CD4-positive, alpha-beta T cell treated with Interleukin-6 at 100 ng/mL for 8 hours (primary cell): ENCODE measurements at regions not wholly inside any gene's neighbourhood (a gene's known extent, or its start where the extent isn't known, plus 50 kb on each side); places are given as distances from the start of the nearest gene placed in this dataset.
"Not testable (repeated sequence)": the region's sequence is repeated elsewhere in the genome, so short reads cannot be mapped to it uniquely, and the experiment has no call there.

Experiments used
- DNase-seq: peaks from one replicate; pipeline ENCODE4 v3.0.0-alpha.2; 2020; ENCODE audit warnings: mixed read lengths, low spot score

DNA sequence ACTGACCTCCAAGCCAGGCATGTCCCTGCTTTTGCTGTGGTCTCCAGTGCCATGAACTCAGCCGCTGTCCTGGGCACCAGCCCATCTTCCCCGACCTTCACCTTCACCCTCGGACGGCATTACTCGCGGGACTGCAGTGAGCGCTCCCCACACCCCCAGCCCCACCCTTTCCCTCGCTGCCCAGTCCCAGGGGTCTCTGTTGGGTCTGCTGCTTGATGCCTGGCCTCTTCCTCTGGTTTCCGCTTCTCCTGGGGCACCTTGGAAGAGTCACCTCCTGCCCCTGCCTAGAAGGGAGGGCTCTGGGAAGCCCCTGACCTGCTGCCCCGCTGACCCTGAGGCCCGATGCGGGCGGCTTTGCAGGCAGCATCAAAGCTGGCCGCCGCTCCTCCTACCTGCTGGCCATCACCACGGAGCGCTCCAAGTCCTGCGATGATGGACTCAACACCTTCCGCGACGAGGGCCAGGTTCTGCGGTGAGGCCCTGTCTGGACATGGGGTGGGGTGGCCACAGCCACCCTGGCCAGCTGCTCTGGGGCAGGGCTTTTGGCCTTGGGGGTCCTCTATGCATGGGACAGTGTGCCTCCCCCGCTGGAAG is 102.3 kb downstream of the ZNF267 start:
- not testable (repeated sequence) for DNase-seq

DNA sequence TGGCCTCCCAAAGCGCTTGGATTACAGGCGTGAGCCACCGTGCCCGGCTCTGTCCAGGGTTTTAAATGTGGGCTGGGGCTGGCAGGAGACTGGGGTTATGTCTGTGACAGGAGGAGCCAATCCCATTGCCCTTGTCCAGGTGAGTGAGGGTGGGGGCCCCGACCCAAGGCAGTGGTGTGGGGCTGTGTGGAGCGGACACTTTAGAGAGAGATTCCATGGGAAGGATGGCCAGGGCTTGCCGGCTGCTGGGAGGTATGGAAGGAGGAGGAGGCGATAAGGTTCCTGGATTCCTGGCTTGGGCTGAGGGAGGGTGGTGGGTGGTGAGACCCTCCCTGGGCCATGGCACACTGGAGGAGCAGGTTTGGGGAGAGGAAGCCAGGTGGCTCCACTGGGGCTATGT is 104.9 kb downstream of the ZNF267 start:
- not testable (repeated sequence) for DNase-seq

DNA sequence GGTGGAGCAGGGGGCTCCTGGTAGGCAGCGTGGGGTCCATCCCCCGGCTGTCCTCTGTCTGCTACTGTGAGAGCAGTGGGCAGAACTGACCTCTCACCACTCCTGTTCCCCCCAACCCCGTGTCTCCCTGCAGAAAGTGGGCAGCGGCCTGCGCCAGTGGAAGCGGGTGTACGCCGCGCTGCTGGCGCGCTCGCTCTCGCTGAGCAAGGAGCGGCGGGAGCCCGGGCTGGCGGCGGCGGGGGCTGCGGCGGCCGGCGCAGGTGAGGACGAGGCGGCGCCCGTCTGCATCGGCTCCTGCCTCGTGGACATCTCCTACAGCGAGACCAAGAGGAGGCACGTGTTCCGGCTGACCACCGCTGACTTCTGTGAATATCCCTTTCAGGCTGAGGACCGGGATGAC is 108.1 kb downstream of the ZNF267 start:
- not testable (repeated sequence) for DNase-seq

DNA sequence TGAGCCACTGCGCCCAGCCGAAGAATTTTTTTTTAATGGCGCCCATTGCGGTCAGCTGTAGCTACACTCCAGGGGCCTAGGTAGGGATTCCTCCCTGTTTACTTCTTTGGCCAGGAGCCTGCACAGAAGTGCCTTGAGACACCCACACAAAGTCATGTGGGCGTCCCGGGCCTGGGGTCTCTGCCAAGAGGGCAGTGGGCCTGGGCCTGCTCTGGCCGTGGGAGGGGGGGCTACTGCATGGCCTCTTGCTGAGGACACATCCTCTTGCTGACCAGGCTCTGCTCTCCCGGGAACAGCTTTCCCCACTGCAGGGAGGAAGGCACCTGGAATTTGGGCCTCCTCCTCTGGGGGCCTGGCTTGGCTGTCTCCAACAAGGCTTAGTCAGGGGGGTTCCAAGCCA is 109.4 kb downstream of the ZNF267 start:
- DNase-seq: not testable (repeated sequence)

DNA sequence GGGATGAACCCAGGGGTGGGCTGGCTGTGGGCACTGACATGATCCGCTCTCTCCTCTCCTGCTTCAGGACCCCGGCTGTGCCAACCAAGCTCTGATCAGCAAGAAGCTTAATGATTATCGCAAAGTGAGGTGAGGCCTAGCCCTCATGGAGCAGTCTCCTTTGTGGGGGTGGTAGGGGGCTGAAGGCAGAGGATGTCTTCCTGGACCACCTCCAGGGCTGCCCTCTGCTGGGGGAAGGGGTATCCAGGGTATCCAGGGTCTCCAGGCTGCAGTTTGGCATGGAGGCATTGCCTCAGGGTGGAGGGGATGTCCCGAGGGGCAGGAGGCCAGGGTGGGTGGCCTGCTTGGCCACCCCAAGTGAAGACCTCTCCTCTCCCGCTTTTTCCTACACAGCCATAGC is 110.1 kb downstream of the ZNF267 start:
- not testable (repeated sequence) for DNase-seq

DNA sequence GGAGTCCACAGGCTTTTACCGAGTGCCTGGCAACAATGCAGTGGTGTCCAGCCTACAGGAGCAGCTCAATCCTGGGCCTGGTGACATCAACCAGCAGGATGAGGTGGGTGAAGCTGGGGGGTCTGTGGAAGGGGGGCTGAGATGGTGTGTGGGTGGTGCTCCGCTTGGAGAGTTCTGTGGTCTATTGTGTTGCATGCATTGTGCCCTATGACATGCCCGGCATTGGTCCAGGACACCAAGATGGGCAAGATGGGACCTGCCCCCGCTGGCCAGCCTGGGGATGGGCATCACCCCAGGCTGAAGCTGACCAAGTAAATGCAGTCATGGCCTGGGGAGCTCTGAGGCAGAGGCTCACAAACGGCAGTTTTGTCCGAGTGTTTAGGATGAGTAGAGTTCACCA is 113.3 kb downstream of the ZNF267 start:
- not testable (repeated sequence) for DNase-seq

DNA sequence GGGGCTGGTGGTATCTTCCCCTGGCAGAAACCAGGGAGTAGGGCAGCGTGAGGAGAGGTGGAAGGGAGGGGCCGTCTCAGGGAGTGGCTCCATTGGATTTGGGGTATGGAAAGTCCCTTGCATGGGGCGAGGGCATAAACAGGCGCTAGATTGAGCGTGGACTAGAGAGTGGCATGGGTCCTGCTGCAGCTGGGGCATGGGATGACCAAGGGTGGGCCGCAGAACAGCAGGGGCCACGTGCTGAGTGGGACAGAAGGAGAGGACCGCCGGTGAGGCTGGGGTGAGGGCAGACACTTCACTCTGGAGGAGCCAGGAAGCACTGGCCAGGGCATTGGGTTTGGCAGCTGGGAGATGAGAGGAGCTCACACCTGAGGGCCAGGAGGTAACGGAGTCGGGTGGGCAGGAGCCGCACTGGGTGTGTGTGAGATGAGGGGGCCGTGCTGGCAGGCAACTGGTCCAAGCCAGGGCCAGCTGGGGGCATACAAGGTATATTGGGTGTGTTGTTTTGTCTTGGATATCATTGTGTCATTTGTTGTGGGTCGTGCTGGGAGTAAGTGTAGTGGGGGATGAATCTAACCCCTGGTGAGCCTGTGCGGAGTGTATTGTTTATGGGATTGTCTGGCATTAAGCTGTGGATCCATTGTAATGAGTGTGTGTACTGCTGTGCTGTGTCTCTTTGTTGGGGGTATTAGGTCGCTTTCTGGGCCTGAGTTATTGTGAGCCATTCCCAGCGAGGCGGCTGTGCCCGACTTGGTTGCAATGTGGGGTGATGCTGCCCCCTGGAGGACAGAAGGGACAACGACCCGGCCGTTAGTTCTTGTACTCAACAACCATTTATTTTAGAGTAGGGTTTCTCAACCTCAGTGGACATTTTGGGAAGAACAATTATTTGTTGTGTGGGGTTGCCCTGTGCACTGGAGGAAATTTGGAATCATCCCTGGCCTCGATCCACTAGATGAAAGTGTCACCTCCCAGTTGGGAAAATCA is 115.3 kb downstream of the ZNF267 start:
- not testable (repeated sequence) for DNase-seq

DNA sequence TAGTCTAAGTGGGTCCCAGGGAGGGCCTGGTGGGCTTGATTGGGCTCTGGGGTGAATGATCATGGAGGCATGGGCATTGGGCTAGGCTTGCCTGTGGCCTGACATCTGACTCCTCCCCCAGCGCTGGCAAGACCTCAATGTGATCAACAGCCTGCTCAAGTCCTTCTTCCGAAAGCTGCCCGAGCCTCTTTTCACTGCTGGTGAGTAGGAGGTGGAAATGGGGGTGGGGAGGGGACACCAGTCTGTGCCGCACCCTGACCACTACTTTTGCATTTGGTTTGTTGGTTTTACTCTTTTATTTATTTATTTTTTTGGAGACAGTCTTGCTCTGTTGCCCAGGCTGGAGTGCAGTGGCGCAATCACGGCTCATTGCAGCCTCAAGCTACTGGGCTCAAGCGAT is 116.7 kb downstream of the ZNF267 start:
- DNase-seq: not testable (repeated sequence)

DNA sequence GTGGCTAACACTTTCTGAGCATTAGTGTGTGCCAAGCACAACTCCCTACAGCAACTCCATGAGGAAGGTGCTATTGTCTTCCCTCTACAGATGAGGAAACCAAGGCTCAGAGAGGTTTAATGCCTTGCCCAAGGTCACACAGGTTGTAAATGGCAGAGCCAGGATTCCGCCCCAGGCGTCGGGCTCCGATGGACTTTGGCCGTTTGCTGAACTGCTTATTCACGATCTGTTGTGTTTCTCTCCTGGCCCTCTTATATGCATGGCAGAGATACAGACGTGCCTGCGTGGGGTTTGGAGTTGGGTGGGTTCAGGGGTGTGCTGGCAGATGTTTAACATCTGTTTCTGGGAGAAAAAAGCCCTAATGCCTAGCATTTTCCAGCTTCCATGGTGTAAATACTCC is 117.4 kb downstream of the ZNF267 start:
- DNase-seq: not testable (repeated sequence)

DNA sequence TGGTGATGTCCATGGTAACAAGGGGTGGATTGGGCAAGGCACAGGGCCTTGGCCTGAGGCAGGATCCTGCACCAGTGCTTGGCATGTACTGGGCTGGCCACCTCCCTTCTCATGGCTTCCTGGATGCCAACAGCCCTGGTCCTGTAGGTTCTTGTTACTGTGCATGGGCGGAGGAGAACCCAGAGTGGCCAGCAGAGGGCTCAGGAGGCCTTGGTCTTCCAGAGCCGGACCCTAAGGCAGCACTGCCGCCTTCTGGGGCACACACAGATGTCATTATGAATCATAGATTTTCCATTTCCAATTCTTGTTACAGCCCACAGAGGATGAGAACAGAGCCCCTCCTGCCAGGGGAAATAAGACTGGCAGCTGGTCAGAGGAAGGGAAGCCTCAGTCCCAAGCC is 122.7 kb downstream of the ZNF267 start:
- DNase-seq: not testable (repeated sequence)

DNA sequence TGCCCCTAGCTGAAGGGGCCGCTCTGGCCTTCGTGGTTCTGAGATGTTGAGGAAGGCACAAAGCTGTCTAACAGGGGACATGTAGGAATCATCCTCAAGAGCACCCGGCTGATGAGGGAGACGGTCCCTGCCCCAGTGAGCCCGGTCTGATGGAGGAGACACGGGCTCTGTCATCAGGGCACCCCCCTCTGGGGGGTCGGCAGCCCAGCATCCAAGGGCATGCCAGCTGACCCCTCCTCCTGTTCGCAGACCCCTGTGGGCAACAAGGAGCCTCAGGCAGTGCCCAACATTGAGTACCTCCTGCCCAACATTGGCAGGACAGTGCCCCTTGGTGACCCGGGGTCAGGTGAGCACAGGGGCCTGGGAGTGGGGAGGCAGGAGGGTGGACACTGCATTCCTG is 128.9 kb downstream of the ZNF267 start:
- not testable (repeated sequence) for DNase-seq

DNA sequence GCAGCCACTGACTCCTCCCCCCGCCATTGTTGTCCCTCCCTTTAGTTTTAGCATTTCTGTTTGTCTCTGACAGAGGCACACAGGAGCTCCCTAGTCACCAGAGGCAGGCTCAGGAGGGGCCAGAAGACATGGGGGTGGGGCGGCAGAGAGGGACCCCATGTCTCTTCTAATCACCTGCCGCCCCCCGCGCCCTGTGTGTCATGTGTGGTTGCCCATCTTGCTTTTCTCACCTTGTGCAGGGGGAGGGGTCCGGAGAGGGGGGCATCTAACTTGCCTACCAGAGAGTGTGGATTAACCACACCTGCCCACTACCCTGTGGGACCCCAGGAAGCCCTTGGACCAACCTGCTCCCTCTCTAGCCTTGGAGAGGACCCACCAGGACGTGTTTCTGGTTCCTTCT is 130.2 kb downstream of the ZNF267 start:
- DNase-seq: not testable (repeated sequence)

DNA sequence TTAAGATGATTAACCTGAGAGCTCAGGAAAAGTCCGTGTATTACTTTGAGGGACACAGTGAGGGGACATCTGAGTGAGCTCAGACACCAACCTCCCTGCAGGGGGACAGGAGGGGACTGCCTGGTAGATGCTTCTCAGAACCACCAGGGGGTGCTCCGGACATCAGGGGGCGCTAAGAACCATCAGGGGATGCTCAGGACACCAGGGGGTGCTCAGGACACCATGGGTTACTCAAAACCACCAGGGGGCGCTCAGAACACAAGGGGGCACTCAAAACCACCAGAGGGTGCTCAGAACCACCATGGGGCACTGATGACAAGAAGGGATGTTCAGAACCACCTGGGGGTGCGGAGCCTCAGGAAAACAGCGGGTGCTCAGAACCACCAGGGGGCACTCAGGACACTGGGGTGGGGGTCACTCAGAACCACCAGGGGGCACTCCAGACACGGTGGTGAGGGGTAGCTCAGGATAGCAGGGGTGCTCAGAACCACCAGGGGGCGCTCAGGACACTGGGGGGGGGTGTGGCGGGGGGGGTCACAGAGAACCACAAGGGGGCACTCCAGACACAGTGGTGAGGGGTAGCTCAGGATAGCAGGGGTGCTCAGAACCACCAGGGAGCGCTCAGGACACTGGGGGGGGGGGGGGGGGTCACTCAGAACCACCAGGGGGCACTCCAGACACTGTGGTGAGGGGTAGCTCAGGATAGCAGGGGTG is 165.3 kb downstream of the ZNF267 start:
- DNase-seq: not testable (repeated sequence)

DNA sequence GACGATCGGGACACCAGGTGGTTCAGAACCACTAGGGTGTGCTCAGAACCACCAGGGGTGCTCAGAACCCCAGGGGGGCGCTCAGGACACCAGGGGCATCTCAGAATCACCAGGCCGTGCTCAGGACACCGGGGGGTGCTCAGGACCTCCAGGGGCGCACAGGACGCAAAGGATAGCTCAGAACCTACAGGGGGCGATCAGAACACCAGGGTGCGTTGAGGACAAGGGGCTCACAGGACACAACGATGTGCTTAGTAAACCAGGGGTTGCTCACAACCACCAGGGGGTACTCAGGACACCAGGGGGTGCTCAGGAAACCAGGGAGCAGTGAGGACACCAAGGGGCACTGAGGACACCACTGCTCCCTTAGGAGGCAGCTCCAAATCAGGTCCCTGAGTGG is 166.3 kb downstream of the ZNF267 start:
- not testable (repeated sequence) for DNase-seq

DNA sequence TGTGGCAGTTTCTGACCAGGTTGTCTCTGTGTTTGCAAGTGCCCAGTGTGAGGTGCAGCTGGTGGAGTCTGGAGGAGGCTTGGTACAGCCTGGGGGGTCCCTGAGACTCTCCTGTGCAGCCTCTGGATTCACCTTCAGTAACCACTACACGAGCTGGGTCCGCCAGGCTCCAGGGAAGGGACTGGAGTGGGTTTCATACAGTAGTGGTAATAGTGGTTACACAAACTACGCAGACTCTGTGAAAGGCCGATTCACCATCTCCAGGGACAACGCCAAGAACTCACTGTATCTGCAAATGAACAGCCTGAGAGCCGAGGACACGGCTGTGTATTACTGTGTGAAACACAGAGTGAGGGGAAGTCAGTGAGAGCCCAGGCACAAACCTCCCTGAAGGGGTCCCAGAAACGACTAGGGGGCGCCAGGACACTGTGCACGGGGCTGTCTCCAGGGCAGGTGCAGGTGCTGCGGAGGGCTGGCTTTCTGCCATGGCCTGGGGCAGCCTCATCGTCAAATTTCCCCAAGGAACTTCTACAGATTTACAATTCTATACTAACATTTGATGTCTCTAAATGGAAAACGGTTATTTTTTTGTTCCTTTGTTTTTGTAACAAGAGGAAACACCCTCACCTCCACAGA is 187.0 kb upstream of the TP53TG3D start:
- peak; percentile 0 for DNase-seq

DNA sequence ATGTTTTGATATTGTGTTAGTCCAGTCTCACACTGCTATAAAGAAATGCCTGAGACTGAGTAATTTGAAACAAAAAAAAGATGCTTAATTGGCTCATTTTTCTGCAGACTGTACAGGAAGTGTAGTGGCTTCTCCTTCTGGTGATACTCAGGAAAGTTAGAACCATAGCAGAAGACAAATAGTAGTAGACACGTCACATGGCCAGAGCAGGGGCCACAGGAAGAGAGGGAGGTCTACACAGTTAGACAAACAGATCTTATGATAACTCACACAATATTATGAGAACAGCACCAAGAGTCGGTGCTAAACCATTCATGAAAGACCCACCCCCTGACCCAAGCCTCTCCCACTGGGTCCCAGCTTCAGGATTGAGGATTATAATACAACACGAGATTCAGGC is 181.5 kb upstream of the TP53TG3D start:
- DNase-seq: not testable (repeated sequence)

DNA sequence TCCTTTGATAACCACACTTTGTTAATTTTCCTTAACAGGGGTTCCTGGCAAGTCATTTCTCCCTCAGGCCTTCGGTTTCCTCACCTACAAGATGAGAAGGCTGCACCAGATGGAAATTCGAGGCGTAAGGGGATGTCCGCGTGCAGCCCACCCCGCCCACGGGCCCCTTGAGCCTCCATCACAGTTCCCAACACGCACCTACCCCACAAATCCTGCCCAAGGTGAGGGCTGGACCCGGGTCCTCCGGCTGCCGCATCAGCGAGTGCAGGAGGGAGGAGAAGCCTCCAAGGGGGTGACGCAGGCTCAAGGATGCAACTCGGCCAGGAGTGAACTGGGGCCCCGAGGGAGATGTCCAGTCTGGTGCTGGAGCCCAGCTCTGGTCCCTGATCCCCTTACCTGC is 169.2 kb upstream of the TP53TG3D start:
- DNase-seq: not testable (repeated sequence)

DNA sequence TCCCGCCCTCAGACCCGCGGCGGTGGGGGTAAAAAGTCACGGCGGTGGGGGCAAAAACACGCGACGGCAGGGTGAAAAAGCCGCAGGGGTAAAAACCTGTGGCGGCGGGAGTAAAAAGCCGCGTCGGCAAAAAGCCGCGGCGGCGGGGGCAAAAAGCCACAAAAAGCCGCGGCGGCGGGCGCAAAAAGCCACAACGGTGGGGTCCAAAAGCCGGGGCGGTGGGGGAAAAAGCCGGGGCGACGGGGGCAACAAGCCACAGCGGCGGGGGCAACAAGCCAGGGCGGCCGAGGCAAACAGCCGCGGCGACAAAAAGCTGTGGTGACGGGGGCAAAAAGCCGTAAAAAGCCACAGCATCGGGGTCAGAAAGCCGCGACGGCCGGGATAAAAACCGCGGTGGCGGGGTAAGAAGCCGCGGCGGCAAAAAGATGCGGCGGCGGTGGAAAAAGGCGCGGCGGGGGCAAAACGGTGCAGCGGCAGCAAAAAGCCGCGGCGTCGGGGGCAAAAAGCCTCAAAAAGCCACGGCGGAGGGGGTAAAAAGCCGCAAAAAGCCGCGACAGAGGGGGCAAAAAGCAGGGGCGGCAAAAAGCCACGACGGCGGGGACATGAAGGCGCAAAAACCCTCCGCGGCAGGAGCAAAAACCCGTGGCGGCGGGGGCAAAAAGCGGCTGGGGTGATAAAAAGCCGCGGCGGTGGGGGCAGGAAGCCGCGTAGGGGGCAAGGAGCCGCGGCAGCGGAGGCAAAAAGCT is 168.3 kb upstream of the TP53TG3D start:
- not testable (repeated sequence) for DNase-seq

DNA sequence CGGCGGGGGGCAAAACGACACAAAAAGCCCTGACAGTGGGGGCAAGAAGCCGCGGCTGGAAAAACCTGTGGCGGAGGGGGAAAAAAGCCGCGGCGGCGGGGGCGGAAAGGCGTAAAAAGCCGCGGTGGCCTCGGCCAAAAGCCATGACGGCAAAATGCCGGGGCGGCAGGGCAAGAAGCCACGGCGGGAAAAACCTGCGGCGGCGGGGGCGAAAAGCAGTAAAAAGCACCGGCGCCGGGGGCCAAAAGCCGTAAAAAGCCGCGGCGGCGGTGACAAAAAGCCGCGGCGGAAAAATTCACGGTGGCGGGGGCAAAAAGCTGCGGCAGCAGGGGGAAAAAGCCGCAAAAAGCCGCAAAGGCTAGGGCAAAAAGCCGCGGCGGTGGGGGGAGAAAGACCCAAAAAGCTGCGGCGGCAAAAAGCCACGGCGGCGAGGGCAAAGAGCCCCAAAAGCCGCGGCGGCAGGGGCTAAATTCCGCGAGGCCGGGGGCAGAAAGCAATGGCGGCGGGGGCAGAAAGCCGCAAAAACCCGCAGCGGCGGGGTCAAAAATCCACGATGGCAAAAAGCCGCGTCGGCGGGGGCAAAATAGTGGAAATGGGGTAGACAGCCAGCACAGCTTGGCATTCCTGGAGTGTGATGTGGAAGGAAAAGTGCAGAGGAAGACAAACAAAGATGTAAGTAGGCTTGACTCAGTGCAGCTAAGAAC is 167.5 kb upstream of the TP53TG3D start:
- peak; percentile 0 for DNase-seq

DNA sequence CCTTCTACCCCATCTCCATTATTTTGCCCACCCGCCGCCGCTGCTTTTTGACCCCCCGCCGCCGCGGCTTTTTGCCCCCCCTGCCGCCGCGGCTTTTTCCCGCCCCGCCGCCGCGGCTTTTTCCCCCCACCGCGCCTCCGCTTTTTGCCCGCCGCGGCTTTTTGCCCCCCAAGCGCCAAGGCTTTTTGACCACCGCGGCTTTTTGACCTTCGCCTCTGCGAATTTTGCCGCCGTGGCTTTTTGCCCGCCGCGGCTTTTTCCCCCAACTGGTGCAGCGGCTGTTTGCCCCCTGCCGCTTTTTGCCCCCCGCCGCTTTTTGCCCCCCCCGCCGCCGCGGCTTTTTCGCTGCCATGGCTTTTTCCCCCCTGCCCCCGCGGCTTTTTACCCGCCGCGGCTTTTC is 137.5 kb upstream of the TP53TG3D start:
- peak; percentile 0 for DNase-seq

DNA sequence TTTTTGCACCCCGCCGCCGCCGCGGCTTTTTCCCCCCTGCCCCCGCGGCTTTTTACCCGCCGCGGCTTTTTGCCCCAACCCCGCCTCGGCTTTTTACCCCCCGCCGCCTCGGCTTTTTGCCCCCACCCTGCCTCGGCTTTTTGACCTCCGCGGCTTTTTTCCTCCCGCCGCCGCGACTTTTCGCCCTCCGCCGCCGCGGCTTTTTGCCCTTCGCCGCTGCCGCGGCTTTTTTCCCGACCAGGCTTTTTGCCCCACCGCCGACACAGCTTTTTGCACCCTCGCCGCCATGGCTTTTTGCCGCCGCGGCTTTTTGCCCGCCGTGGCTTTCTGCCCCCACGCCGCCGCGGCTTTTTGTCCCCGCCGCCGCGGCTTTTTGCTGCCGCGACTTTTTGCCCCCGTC is 137.0 kb upstream of the TP53TG3D start:
- DNase-seq: no peak
